Activated CD4-positive, alpha-beta T cell treated with anti-CD3 and anti-CD28 coated beads for 24 hours (primary cell): ENCODE measurements at regions not wholly inside any gene's neighbourhood (a gene's known extent, or its start where the extent isn't known, plus 50 kb on each side); places are given as distances from the start of the nearest gene placed in this dataset.

Experiments
- DNase-seq, 2 donors: peaks; one replicate each; pipeline ENCODE4 v3.0.0-alpha.2; 2020; ENCODE audit warnings: low read depth in 2 of 2

GRCh38 chr2:17306706-17307105, 211.5 kb downstream of the RAD51AP2 start:
- no peak for DNase-seq

- no peak for DNase-seq
Measured at GRCh38 chr2:17306219-17306618, 212.0 kb downstream of the RAD51AP2 start.

GRCh38 chr2:17303521-17303920, 214.7 kb downstream of the RAD51AP2 start:
- no peak for DNase-seq

GRCh38 chr2:17303054-17303453, 215.2 kb downstream of the RAD51AP2 start:
- DNase-seq: no peak

GRCh38 chr2:17302281-17302680, 216.0 kb downstream of the RAD51AP2 start:
- no peak for DNase-seq

- DNase-seq: no peak
Measured at GRCh38 chr2:17301437-17301836, 216.8 kb downstream of the RAD51AP2 start.

GRCh38 chr2:17299891-17300540, 218.2 kb downstream of the RAD51AP2 start:
- no peak for DNase-seq

- DNase-seq: no peak
Measured at GRCh38 chr2:17298453-17298852, 219.8 kb downstream of the RAD51AP2 start.

- DNase-seq: no peak
Measured at GRCh38 chr2:17296686-17297085, 221.6 kb downstream of the RAD51AP2 start.

- no peak for DNase-seq
Measured at GRCh38 chr2:17289669-17290068, 228.6 kb downstream of the RAD51AP2 start.

GRCh38 chr2:17287183-17287582, 231.1 kb downstream of the RAD51AP2 start:
- DNase-seq: no peak

GRCh38 chr2:17282826-17283225, 235.4 kb downstream of the RAD51AP2 start:
- no peak for DNase-seq

- DNase-seq: no peak
Measured at GRCh38 chr2:17282245-17282644, 236.0 kb downstream of the RAD51AP2 start.

GRCh38 chr2:17276220-17276619, 242.0 kb downstream of the RAD51AP2 start:
- DNase-seq: no peak

- no peak for DNase-seq
Measured at GRCh38 chr2:17272652-17273525, 245.4 kb downstream of the RAD51AP2 start.

GRCh38 chr2:17272170-17272569, 246.1 kb downstream of the RAD51AP2 start:
- no peak for DNase-seq

- DNase-seq: no peak
Measured at GRCh38 chr2:17271416-17271815, 246.8 kb downstream of the RAD51AP2 start.

- no peak for DNase-seq
Measured at GRCh38 chr2:17270894-17271293, 247.3 kb downstream of the RAD51AP2 start.

GRCh38 chr2:17263570-17263968, 254.7 kb downstream of the RAD51AP2 start:
- no peak for DNase-seq

GRCh38 chr2:17262854-17263569, 255.2 kb downstream of the RAD51AP2 start:
- DNase-seq: no peak

GRCh38 chr2:17259613-17260012, 258.6 kb downstream of the RAD51AP2 start:
- no peak for DNase-seq

- no peak for DNase-seq
Measured at GRCh38 chr2:17258861-17259260, 259.4 kb downstream of the RAD51AP2 start.
